IMR-90 (cell line): ENCODE measurements at regions not wholly inside any gene's neighbourhood (a gene's known extent, or its start where the extent isn't known, plus 50 kb on each side); places are given as distances from the start of the nearest gene placed in this dataset.

ENCODE experiments used
- ATAC-seq: fragments of 200-7000 bp; cut with Tn5 transposase; 2 replicates; pipeline ENCODE4 v1.9.1; 2020; ENCODE audit warnings: low read depth, mild to moderate bottlenecking, moderate library complexity
- BruUV-seq: library from RNA; stranded (reverse); fragments of 400-500 nt; replicated peaks from 2 replicates; lab custom pipeline; 2021; lab: Mats Ljungman, UMichigan
- CTCF ChIA-PET: fragments of 300-600 bp; formaldehyde crosslinking; extraction: SDS; loops from one replicate; lab custom pipeline; 2021; ENCODE audit warnings: antibody characterized with exemption; lab: Yijun Ruan, JAX
- POLR2A ChIA-PET: fragments of 300-600 bp; sonication (Branson Sonifier 250); formaldehyde crosslinking; loops from one replicate; lab custom pipeline; 2022; ENCODE audit warnings: antibody characterized with exemption; ENCODE audit not compliant: unreplicated experiment; lab: Charles Lee
- DNase-seq: peaks from one replicate; pipeline ENCODE4 v3.0.0; 2013
- H2AFZ ChIP-seq: replicated peaks from 2 replicates; pipeline ENCODE3; 2013; ENCODE audit warnings: low read length, mild to moderate bottlenecking; ENCODE audit not compliant: poor library complexity
- H2AK5ac ChIP-seq: 2 replicates; pipeline ENCODE4 v1.6.1; 2013; ENCODE audit warnings: low read depth, low read length, inconsistent platforms
- H2AK9ac ChIP-seq: replicated peaks from 2 replicates; pipeline ENCODE3; 2013; ENCODE audit warnings: mild to moderate bottlenecking, low read depth, low read length, moderate library complexity; ENCODE audit not compliant: poor library complexity
- H2BK120ac ChIP-seq: 2 replicates; pipeline ENCODE4 v1.6.1; 2013; ENCODE audit warnings: low read depth, low read length, inconsistent platforms
- H2BK15ac ChIP-seq: 3 replicates; pipeline ENCODE4 v1.6.1; 2013; ENCODE audit warnings: low read depth, low read length, inconsistent platforms
- H2BK20ac ChIP-seq: 2 replicates; pipeline ENCODE4 v1.6.1; 2013; ENCODE audit warnings: low read depth, mild to moderate bottlenecking, inconsistent platforms, low read length, moderate library complexity
- H2BK5ac ChIP-seq: 2 replicates; pipeline ENCODE4 v1.6.1; 2013; ENCODE audit warnings: mild to moderate bottlenecking, low read depth, low read length, inconsistent platforms; ENCODE audit not compliant: poor library complexity, severe bottlenecking
- H3K14ac ChIP-seq: replicated peaks from 2 replicates; pipeline ENCODE4 v1.6.1; 2013; ENCODE audit warnings: low read depth, low read length, inconsistent platforms
- H3K18ac ChIP-seq: 2 replicates; pipeline ENCODE4 v1.6.1; 2013; ENCODE audit warnings: low read depth, low read length, control low read depth
- H3K23ac ChIP-seq: 2 replicates; pipeline ENCODE4 v1.6.1; 2013; ENCODE audit warnings: low read depth, low read length, inconsistent platforms
- H3K27ac ChIP-seq: 2 replicates; pipeline ENCODE4 v1.5.1; 2013; ENCODE audit warnings: mild to moderate bottlenecking, control low read depth, low read length; ENCODE audit not compliant: insufficient read depth
- H3K27me3 ChIP-seq: 2 replicates; pipeline ENCODE4 v1.6.1; 2013; ENCODE audit warnings: low read length; ENCODE audit not compliant: control insufficient read depth, insufficient read depth
- H3K36me3 ChIP-seq: 2 replicates; pipeline ENCODE4 v1.6.1; 2013; ENCODE audit warnings: low read length, mixed read lengths; ENCODE audit not compliant: control insufficient read depth, insufficient read depth
- H3K4ac ChIP-seq: 2 replicates; pipeline ENCODE4 v1.6.1; 2013; ENCODE audit warnings: low read depth, low read length, inconsistent platforms
- H3K4me1 ChIP-seq: 2 replicates; pipeline ENCODE4 v1.6.1; 2013; ENCODE audit warnings: low read length, mixed read lengths; ENCODE audit not compliant: control insufficient read depth, insufficient read depth
- H3K4me2 ChIP-seq: 2 replicates; pipeline ENCODE4 v1.6.1; 2013; ENCODE audit warnings: low read depth, mild to moderate bottlenecking, control low read depth, low read length, moderate library complexity
- H3K4me3 ChIP-seq: 2 replicates; pipeline ENCODE4 v1.5.1; 2013; ENCODE audit warnings: low read depth, mild to moderate bottlenecking, control low read depth, low read length, moderate library complexity; ENCODE audit not compliant: insufficient read depth
- H3K56ac ChIP-seq: 2 replicates; pipeline ENCODE4 v1.6.1; 2013; ENCODE audit warnings: low read length, inconsistent platforms; ENCODE audit not compliant: insufficient read depth; ENCODE audit errors: extremely low read depth
- H3K79me1 ChIP-seq, 2 experiments: 2 replicates each; pipeline ENCODE4 v1.6.1; 2013; ENCODE audit warnings: low read length in 2 of 2, inconsistent platforms in 1 of 2, low read depth in 1 of 2
- H3K9ac ChIP-seq: 2 replicates; pipeline ENCODE4 v1.6.1; 2013; ENCODE audit warnings: low read depth, low read length, control low read depth
- H3K9me1 ChIP-seq: 2 replicates; pipeline ENCODE4 v1.6.1; 2013; ENCODE audit warnings: low read length, inconsistent platforms; ENCODE audit not compliant: insufficient read depth
- H3K9me3 ChIP-seq: 2 replicates; pipeline ENCODE4 v1.6.1; 2013; ENCODE audit warnings: low read length; ENCODE audit not compliant: control insufficient read depth, insufficient read depth
- H4K20me1 ChIP-seq: 2 replicates; pipeline ENCODE4 v1.6.1; 2013; ENCODE audit warnings: low read length, inconsistent platforms; ENCODE audit not compliant: insufficient read depth
- H4K5ac ChIP-seq: 2 replicates; pipeline ENCODE4 v1.6.1; 2013; ENCODE audit warnings: mild to moderate bottlenecking, low read depth, low read length, control low read depth
- H4K8ac ChIP-seq, 2 experiments: 2 replicates each; pipeline ENCODE4 v1.6.1; 2013; ENCODE audit warnings: low read depth in 2 of 2, low read length in 2 of 2, control low read depth in 1 of 2, inconsistent platforms in 1 of 2
- H4K91ac ChIP-seq: 2 replicates; pipeline ENCODE4 v1.6.1; 2013; ENCODE audit warnings: low read depth, low read length, inconsistent platforms; ENCODE audit not compliant: insufficient read depth
- BHLHE40 ChIP-seq: fragments of 150-350 bp; IDR thresholded peaks from 2 replicates; pipeline ENCODE4 v1.6.1; 2016; ENCODE audit warnings: mild to moderate bottlenecking, low read depth, low read length
- CEBPB ChIP-seq: IDR thresholded peaks from 2 replicates; pipeline ENCODE4 v1.6.1; 2012; ENCODE audit warnings: low read depth, low read length, improper control_type of control experiment
- CHD1 ChIP-seq: IDR thresholded peaks from 2 replicates; pipeline ENCODE4 v1.6.1; 2012; ENCODE audit warnings: low read depth, low read length, improper control_type of control experiment
- ELK1 ChIP-seq: fragments of 150-350 bp; IDR thresholded peaks from 2 replicates; pipeline ENCODE4 v1.6.1; 2016; ENCODE audit warnings: low read depth, mild to moderate bottlenecking, low read length, moderate library complexity, borderline replicate concordance
- FOS ChIP-seq: fragments of 150-350 bp; IDR thresholded peaks from 2 replicates; pipeline ENCODE4 v1.6.1; 2016; ENCODE audit warnings: low read depth, low read length
- MAZ ChIP-seq: IDR thresholded peaks from 2 replicates; pipeline ENCODE4 v1.6.1; 2012; ENCODE audit warnings: low read depth, mild to moderate bottlenecking, low read length, improper control_type of control experiment, moderate library complexity, borderline replicate concordance
- RAD21 ChIP-seq: IDR thresholded peaks from 2 replicates; pipeline ENCODE4 v1.6.1; 2012; ENCODE audit warnings: low read length, improper control_type of control experiment
- RFX5 ChIP-seq: IDR thresholded peaks from 2 replicates; pipeline ENCODE4 v1.8.0; 2012; ENCODE audit warnings: low read depth, mild to moderate bottlenecking, low read length, moderate library complexity
- WGBS, 2 experiments: methylation state at CpG; one replicate each; pipeline versions ENCODE4 v1.1.5 to v1.1.7; 2013; ENCODE audit warnings: missing lambda C conversion rate in 2 of 2; ENCODE audit not compliant: insufficient read length in 1 of 2; ENCODE audit errors: extremely low coverage in 2 of 2; 5-methylcytosine and 5-hydroxymethylcytosine counted together
- dilution Hi-C: fragments of 300-500 bp; cut with HindIII; formaldehyde crosslinking; loops from one replicate; pipeline ENCODE4 v1.14.3; 2018; ENCODE audit warnings: low sequenced_read_pairs; ENCODE audit not compliant: unreplicated experiment
- in situ Hi-C: fragments of 300-500 bp; cut with MboI; formaldehyde crosslinking; loops from 3 replicates; pipeline ENCODE4 v1.14.3; 2019; ENCODE audit warnings: low sequenced_read_pairs, inconsistent platforms, mixed read lengths
- intact Hi-C: fragments of 100-400 bp; cut with micrococcal nuclease; formaldehyde crosslinking; loops from 2 replicates; pipeline ENCODE4 v1.10.0; 2022

- no TSS peak for BruUV-seq
- dilution Hi-C loops = no loop called here
Measured at GRCh38 chr15:79769933-79770759, 126.7 kb downstream of the MTHFS start.

More at GRCh38 chr15:79769933-79770759, 126.7 kb downstream of the MTHFS start:
- WGBS, 2 experiments = 67% methylated on average over 3 of the region's 11 CpGs; no CpG with 5 or more reads in 1 of the 2 experiments
- Histone ChIP-seq H3K9ac (no peak overlapping the region), H3K9me1 (no peaks in the 10 kb centered on the region), H2AK5ac (no peak overlapping the region), H2AK9ac (no peak overlapping the region), H4K8ac (no peak overlapping the region), H3K36me3 (no peaks in the 10 kb centered on the region), H2AFZ (no peak overlapping the region), H3K4ac (no peak overlapping the region), H3K23ac (no peak overlapping the region), H3K27me3 (peaks cover 6% of the 10 kb centered on the region), H3K18ac (no peak overlapping the region), H3K9me3 (no peaks in the 10 kb centered on the region), H3K27ac (no peak overlapping the region), H3K4me3 (no peak overlapping the region), H4K5ac (no peak overlapping the region), H2BK20ac (no peak overlapping the region), H4K20me1 (no peaks in the 10 kb centered on the region), H3K14ac (no peak overlapping the region), H2BK15ac (no peak overlapping the region), H2BK5ac (no peak overlapping the region), H3K79me1 (no peaks in the 10 kb centered on the region), H3K4me1 (no peaks in the 10 kb centered on the region), H3K56ac (no peak overlapping the region), H3K4me2 (no peak overlapping the region), H2BK120ac (no peak overlapping the region), H4K91ac (no peak overlapping the region)
- in situ Hi-C loops = no loop called here
- intact Hi-C loops = loop anchor here (2.0 kb wide), 1 partner anchor 223 kb away; no protein-coding TSS in a partner anchor
- no peak for DNase-seq
- ChIA-PET POLR2A (no interaction called here), CTCF (interaction anchor here (1.6 kb wide), 1 partner anchor 83 kb away, joined by 5 read pairs; no protein-coding TSS in a partner anchor)
- TF ChIP-seq BHLHE40 = no peak
- no peak for TF ChIP-seq CHD1
- no peak for TF ChIP-seq CEBPB
- TF ChIP-seq MAZ = no peak
- TF ChIP-seq RAD21 = no peak
- TF ChIP-seq RFX5 = no peak
- no peak for TF ChIP-seq FOS
- TF ChIP-seq ELK1 = no peak
- ATAC-seq = no peak
